ENCODE measurements at regions not wholly inside any gene's neighbourhood (a gene's known extent, or its start where the extent isn't known, plus 50 kb on each side); places are given as distances from the start of the nearest gene placed in this dataset.

DNA sequence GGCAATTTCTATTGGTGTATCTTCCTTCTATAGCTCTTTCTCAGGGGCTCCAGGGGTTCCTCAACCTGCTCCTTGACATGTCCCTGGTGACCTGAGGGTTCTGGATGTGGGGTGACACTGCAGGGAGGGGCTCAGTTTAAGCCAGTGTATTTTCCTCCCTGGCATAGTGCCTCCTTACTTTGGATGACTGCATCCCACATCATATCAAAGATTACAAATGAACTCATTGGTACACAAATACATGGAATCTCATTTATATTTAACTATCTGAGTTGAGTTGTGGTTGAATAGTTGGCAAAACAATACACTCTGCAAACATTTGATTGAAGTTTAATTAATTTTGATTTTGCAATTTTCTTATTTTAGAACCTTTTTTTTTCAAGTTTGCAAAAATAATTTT lies 268.2 kb upstream of the SKOR2 start:
- Histone ChIP-seq H3K4me2 (ENCODE audit: insufficient read depth, low read length) (no peak overlapping the region), H3K9me3 (replicated peaks; ENCODE audit: control insufficient read depth, insufficient read depth, low read depth, low read length) (no peaks in the 10 kb centered on the region), H3K27ac (ENCODE audit: extremely low read depth, low read depth, low read length) (no peak overlapping the region), H2AFZ (ENCODE audit: low read depth, low read length) (no peak overlapping the region), H3K27me3 (ENCODE audit: control insufficient read depth in 2 of 2, insufficient read depth in 2 of 2, low read length in 2 of 2) (no peaks in the 10 kb centered on the region), H3K4me3 (no peak overlapping the region), H3K9ac (ENCODE audit: insufficient read depth in 1 of 2, low read depth in 2 of 2, low read length in 2 of 2) (no peak overlapping the region), H3K36me3 (ENCODE audit: control insufficient read depth, insufficient read depth, low read length) (no peaks in the 10 kb centered on the region), H3K4me1 (replicated peaks in 1 of 2; ENCODE audit: control insufficient read depth in 2 of 2, insufficient read depth in 2 of 2, low read length in 2 of 2) (no peaks in the 10 kb centered on the region), H3K79me2 (ENCODE audit: control insufficient read depth, insufficient read depth, low read length) (no peaks in the 10 kb centered on the region), H3K9me1 (ENCODE audit: control insufficient read depth, insufficient read depth, low read length) (no peaks in the 10 kb centered on the region), H4K20me1 (replicated peaks; ENCODE audit: control insufficient read depth, insufficient read depth, low read length) (no peaks in the 10 kb centered on the region)
- BruUV-seq (replicated peaks): no TSS peak
- no peak for DNase-seq (ENCODE audit: extremely low read depth in 1 of 4, low spot score in 3 of 4)
- ChIA-PET CTCF (ENCODE audit: low intra/inter-chr PET ratio) (no interaction called here), POLR2A (no interaction called here)
- in situ Hi-C loops (cut with MboI) (no loop called here), intact Hi-C loops (cut with micrococcal nuclease) (no loop called here)
- TF ChIP-seq POLR2H (tag; IDR thresholded peaks at IDR 0.05; ENCODE audit: low read depth) (no peak), NONO (IDR thresholded peaks at IDR 0.05; ENCODE audit: low read depth in 2 of 2, low read length in 1 of 2) (no peak), PRPF4 (IDR thresholded peaks at IDR 0.05; ENCODE audit: insufficient read depth, low read depth, low read length, poor library complexity, severe bottlenecking) (no peak), FUS (optimal IDR thresholded peaks at IDR 0.05; ENCODE audit: low read depth, low read length) (no peak), NFE2 (IDR thresholded peaks at IDR 0.05; ENCODE audit: low read depth) (no peak), YY1 (IDR thresholded peaks at IDR 0.05; ENCODE audit: borderline replicate concordance in 1 of 3, control insufficient read depth in 1 of 3, extremely low read depth in 1 of 3, insufficient read depth in 3 of 3, insufficient read length in 1 of 3, insufficient replicate concordance in 2 of 3, low read depth in 1 of 3, low read length in 2 of 3) (no peak), ZNF239 (CRISPR knock-in tag; IDR thresholded peaks at IDR 0.05) (no peak)
- FAIRE-seq: no peak
- ATAC-seq: no peak

DNA sequence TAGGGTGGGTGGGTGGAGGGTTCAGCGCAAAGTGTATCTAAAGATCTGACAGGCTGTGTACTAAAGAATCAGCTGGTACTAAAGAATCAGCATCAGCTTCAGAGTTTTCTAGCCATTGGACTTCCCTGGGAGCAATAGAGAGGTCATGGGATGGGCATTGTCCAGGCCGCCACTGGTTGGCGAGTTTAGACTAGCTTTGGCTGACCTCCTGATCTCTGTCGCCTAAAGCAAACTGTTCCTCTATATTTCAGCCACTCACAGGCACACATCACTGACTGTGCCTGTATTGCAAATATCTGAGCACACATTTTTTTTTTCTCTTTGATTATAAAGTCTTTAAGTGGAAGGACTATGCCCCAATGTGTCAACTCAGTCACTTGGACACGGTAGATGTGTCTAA lies 267.8 kb upstream of the SKOR2 start:
- in situ Hi-C loops (cut with MboI): no loop called here
- H3K9ac ChIP-seq (ENCODE audit: insufficient read depth in 1 of 2, low read depth in 2 of 2, low read length in 2 of 2): no peak overlapping the region
- DNase-seq (ENCODE audit: extremely low read depth in 1 of 4, low spot score in 3 of 4): no peak
- WGBS (ENCODE audit: insufficient coverage, low coverage, missing lambda C conversion rate): 0% methylated on average over 5 of the region's 5 CpGs
- no peaks in the 10 kb centered on the region for H3K9me1 ChIP-seq (ENCODE audit: control insufficient read depth, insufficient read depth, low read length)
- POLR2A ChIA-PET: no interaction called here
- no peak for FAIRE-seq
- ATAC-seq: no peak
- no peak overlapping the region for H2AFZ ChIP-seq (ENCODE audit: low read depth, low read length)
- no peaks in the 10 kb centered on the region for H3K36me3 ChIP-seq (ENCODE audit: control insufficient read depth, insufficient read depth, low read length)
- no peak overlapping the region for H3K27ac ChIP-seq (ENCODE audit: extremely low read depth, low read depth, low read length)
- no TSS peak for BruUV-seq (replicated peaks)
- CTCF ChIA-PET (ENCODE audit: low intra/inter-chr PET ratio): no interaction called here
- H3K9me3 ChIP-seq (replicated peaks; ENCODE audit: control insufficient read depth, insufficient read depth, low read depth, low read length): no peaks in the 10 kb centered on the region
- no peaks in the 10 kb centered on the region for H3K27me3 ChIP-seq (ENCODE audit: control insufficient read depth in 2 of 2, insufficient read depth in 2 of 2, low read length in 2 of 2)
- H4K20me1 ChIP-seq (replicated peaks; ENCODE audit: control insufficient read depth, insufficient read depth, low read length): no peaks in the 10 kb centered on the region
- intact Hi-C loops (cut with micrococcal nuclease): no loop called here
- H3K79me2 ChIP-seq (ENCODE audit: control insufficient read depth, insufficient read depth, low read length): no peaks in the 10 kb centered on the region
- no peak overlapping the region for H3K4me2 ChIP-seq (ENCODE audit: insufficient read depth, low read length)
- no peaks in the 10 kb centered on the region for H3K4me1 ChIP-seq (replicated peaks in 1 of 2; ENCODE audit: control insufficient read depth in 2 of 2, insufficient read depth in 2 of 2, low read length in 2 of 2)
- no peak overlapping the region for H3K4me3 ChIP-seq
- TF ChIP-seq, protein P1, sequence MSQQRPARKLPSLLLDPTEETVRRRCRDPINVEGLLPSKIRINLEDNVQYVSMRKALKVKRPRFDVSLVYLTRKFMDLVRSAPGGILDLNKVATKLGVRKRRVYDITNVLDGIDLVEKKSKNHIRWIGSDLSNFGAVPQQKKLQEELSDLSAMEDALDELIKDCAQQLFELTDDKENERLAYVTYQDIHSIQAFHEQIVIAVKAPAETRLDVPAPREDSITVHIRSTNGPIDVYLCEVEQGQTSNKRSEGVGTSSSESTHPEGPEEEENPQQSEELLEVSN (IDR thresholded peaks at IDR 0.05; ENCODE audit: borderline replicate concordance in 1 of 2, extremely low read depth in 1 of 2, insufficient read depth in 1 of 2, insufficient read length in 1 of 2, low read depth in 1 of 2, low read length in 1 of 2, poor library complexity in 1 of 2, severe bottlenecking in 1 of 2): no peak
- TF ChIP-seq ARID2 (IDR thresholded peaks at IDR 0.05) (no peak), RAD51 (IDR thresholded peaks at IDR 0.05; ENCODE audit: borderline replicate concordance, low read depth) (no peak), ETS2 (tag; IDR thresholded peaks at IDR 0.05; ENCODE audit: borderline replicate concordance, poor library complexity, severe bottlenecking) (no peak), HNRNPL (IDR thresholded peaks at IDR 0.05; ENCODE audit: low read depth, low read length) (no peak)
- TF ChIP-seq, protein P2, sequence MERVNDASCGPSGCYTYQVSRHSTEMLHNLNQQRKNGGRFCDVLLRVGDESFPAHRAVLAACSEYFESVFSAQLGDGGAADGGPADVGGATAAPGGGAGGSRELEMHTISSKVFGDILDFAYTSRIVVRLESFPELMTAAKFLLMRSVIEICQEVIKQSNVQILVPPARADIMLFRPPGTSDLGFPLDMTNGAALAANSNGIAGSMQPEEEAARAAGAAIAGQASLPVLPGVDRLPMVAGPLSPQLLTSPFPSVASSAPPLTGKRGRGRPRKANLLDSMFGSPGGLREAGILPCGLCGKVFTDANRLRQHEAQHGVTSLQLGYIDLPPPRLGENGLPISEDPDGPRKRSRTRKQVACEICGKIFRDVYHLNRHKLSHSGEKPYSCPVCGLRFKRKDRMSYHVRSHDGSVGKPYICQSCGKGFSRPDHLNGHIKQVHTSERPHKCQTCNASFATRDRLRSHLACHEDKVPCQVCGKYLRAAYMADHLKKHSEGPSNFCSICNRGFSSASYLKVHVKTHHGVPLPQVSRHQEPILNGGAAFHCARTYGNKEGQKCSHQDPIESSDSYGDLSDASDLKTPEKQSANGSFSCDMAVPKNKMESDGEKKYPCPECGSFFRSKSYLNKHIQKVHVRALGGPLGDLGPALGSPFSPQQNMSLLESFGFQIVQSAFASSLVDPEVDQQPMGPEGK (CRISPR knock-in tag; IDR thresholded peaks at IDR 0.05; ENCODE audit: borderline replicate concordance): no peak

Data from K562 (cell line).